ENCODE measurements at regions not wholly inside any gene's neighbourhood (a gene's known extent, or its start where the extent isn't known, plus 50 kb on each side); places are given as distances from the start of the nearest gene placed in this dataset.

- peaks cover 0 to 2% (median 0%) of the 10 kb centered on the region in 3 donors for H3K27me3 ChIP-seq (ENCODE audit: insufficient read depth in 3 of 3, low read length in 2 of 3)
These were observed 716.7 kb upstream of the GCFC2 start for GRCh38 chr2:76427452-76427851.

GRCh38 chr2:76415821-76416220 is 705.1 kb upstream of the GCFC2 start:
- H3K27ac ChIP-seq = no peak overlapping the region
- intact Hi-C loops (cut with DNase I) = no loop called here
- H3K4me1 ChIP-seq = no peaks in the 10 kb centered on the region
- no peak for DNase-seq
- no peaks in the 10 kb centered on the region for H3K9me3 ChIP-seq
- TF ChIP-seq CTCF (IDR thresholded peaks at IDR 0.05) = no peak
- H3K27me3 ChIP-seq (ENCODE audit: insufficient read depth in 3 of 3, low read length in 2 of 3) = peaks cover 0 to 4% (median 0%) of the 10 kb centered on the region in 3 donors
- 82 to 89% (median 86%) methylated on average over 7 of the region's 7 CpGs for WGBS, 3 donors
- H3K4me3 ChIP-seq = no peak overlapping the region
- no peak for ATAC-seq
- H3K36me3 ChIP-seq (ENCODE audit: insufficient read depth in 1 of 2, low read depth in 1 of 2) = no peaks in the 10 kb centered on the region

More at GRCh38 chr2:76427452-76427851, 716.7 kb upstream of the GCFC2 start:
- H3K27ac ChIP-seq = no peak overlapping the region
- ATAC-seq (no peak), DNase-seq (no peak)
- no peak overlapping the region for H3K4me3 ChIP-seq
- no peaks in the 10 kb centered on the region for H3K4me1 ChIP-seq
- no peaks in the 10 kb centered on the region for H3K36me3 ChIP-seq (ENCODE audit: insufficient read depth in 1 of 2, low read depth in 1 of 2)
- no peaks in the 10 kb centered on the region for H3K9me3 ChIP-seq
- intact Hi-C loops (cut with DNase I) = no loop called here
- no peak for TF ChIP-seq CTCF (IDR thresholded peaks at IDR 0.05)

GRCh38 chr2:76413436-76413835 is 702.7 kb upstream of the GCFC2 start:
- Histone ChIP-seq H3K4me3 (no peak overlapping the region), H3K36me3 (ENCODE audit: insufficient read depth in 1 of 2, low read depth in 1 of 2) (no peaks in the 10 kb centered on the region), H3K4me1 (no peaks in the 10 kb centered on the region), H3K27ac (no peak overlapping the region), H3K27me3 (ENCODE audit: insufficient read depth in 3 of 3, low read length in 2 of 3) (peaks cover 0 to 4% (median 0%) of the 10 kb centered on the region in 3 donors), H3K9me3 (no peaks in the 10 kb centered on the region)
- no peak for TF ChIP-seq CTCF (IDR thresholded peaks at IDR 0.05)
- no peak for ATAC-seq
- DNase-seq = no peak
- intact Hi-C loops (cut with DNase I) = no loop called here

GRCh38 chr2:76406134-76406855 is 695.6 kb upstream of the GCFC2 start:
- no peak for ATAC-seq
- WGBS, 3 donors = 68 to 73% (median 70%) methylated on average over 12 of the region's 12 CpGs
- no peak for DNase-seq
- Histone ChIP-seq H3K27me3 (ENCODE audit: insufficient read depth in 3 of 3, low read length in 2 of 3) (no peaks in the 10 kb centered on the region), H3K4me1 (no peaks in the 10 kb centered on the region), H3K36me3 (ENCODE audit: insufficient read depth in 1 of 2, low read depth in 1 of 2) (no peaks in the 10 kb centered on the region), H3K27ac (no peak overlapping the region), H3K9me3 (no peaks in the 10 kb centered on the region), H3K4me3 (no peak overlapping the region)
- TF ChIP-seq CTCF (IDR thresholded peaks at IDR 0.05) = no peak
- intact Hi-C loops (cut with DNase I) = no loop called here

GRCh38 chr2:76393356-76393755 is 682.6 kb upstream of the GCFC2 start:
- H3K36me3 ChIP-seq (ENCODE audit: insufficient read depth in 1 of 2, low read depth in 1 of 2) = no peaks in the 10 kb centered on the region
- no peak for ATAC-seq
- no peak for DNase-seq
- no peak overlapping the region for H3K4me3 ChIP-seq
- H3K27ac ChIP-seq = no peak overlapping the region
- TF ChIP-seq CTCF (IDR thresholded peaks at IDR 0.05) = no peak
- H3K9me3 ChIP-seq = no peaks in the 10 kb centered on the region
- intact Hi-C loops (cut with DNase I) = no loop called here
- no peaks in the 10 kb centered on the region for H3K27me3 ChIP-seq (ENCODE audit: insufficient read depth in 3 of 3, low read length in 2 of 3)
- no peaks in the 10 kb centered on the region for H3K4me1 ChIP-seq
